Suppressor macrophage treated with lipopolysaccharide for 4 hours (primary cell): ENCODE measurements at regions not wholly inside any gene's neighbourhood (a gene's known extent, or its start where the extent isn't known, plus 50 kb on each side); places are given as distances from the start of the nearest gene placed in this dataset.
"Not testable (repeated sequence)": the region's sequence is repeated elsewhere in the genome, so short reads cannot be mapped to it uniquely, and the experiment has no call there.

Source experiments
- DNase-seq: peaks from one replicate; pipeline ENCODE4 v3.0.0-alpha.2; 2020

DNA sequence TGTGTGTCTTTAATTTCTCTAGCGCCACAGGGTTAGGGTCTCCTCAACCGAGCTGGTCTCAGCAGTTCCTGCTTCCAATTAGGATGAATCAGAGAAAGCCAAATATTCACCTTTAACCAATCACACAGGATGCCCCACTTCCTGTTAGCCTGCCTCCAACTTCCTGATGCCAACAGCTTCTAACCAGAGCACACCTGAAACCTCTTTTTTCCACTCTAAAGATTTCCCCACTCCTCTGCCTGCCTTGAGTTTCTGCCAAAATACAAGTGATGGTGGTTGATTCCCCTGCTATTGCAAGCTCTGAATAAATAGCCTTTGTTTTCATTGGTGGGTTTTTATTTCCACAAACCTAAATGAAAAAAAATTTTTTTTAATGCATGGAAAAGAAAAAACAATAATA, 144.7 kb upstream of the UST start:
- no peak for DNase-seq

GRCh38 chr6:148608199-148608951, 138.5 kb upstream of the UST start:
- DNase-seq = peak; percentile 16

DNA sequence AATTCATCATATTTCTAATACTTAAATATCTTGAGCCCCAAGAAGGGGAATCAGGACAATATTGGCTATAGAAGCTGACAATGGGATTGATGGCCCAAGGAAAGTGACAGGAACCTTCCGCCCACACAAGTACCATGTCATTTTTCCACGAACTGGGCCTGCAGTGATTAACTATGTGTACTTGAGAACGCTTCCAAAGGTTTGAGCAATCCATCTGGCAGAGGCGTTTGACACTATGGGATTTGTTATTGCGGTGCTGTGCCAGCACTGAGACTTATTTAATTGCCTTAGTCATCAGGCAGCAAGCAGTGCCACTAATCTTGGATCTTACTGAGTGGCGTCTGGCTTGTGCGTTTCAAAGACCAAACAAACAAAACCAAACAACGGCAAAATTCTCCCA, 135.6 kb upstream of the UST start:
- DNase-seq = peak; percentile 8

DNA sequence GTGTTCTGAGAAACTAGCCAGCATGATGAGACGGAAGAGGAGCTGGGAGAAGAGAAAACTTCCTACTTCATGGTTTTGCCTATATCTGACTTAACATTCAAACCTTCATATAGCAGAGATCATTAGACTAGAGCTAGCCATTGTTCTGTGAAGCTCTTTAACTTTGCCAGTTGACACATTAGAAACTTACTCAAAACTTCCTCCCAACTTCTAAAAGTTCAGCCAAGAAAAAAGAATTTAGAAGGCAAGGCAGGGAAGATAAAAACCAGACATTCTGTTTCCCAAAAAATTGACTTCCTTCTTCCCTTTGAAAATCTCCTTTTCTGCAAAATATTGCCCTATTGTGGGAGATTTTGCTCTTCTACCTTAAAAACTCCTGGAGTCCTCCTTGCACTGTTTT, 134.8 kb upstream of the UST start:
- no peak for DNase-seq

DNA sequence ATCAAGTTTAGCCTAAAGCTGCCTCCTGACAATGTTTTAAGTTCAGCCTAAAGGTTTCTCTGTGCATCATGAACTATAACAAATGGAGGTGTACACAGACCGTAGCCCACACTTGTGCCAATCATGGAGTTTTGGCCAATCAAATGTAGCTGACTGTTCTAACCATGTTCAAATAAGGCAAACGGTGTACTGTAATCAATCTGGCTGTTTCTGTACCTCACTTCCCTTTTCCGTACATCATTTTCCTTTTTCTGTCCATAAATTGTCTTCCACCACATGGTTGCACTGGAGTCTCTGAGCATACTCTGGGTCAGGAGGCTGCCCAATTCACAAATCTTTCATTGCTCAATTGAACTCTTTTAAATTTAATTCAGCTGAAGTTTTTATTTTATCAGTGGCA, 132.2 kb upstream of the UST start:
- no peak for DNase-seq

- no peak for DNase-seq
Measured at GRCh38 chr6:148616841-148617240, 130.0 kb upstream of the UST start.

- no peak for DNase-seq
Measured at GRCh38 chr6:148617530-148617929, 129.3 kb upstream of the UST start.

DNA sequence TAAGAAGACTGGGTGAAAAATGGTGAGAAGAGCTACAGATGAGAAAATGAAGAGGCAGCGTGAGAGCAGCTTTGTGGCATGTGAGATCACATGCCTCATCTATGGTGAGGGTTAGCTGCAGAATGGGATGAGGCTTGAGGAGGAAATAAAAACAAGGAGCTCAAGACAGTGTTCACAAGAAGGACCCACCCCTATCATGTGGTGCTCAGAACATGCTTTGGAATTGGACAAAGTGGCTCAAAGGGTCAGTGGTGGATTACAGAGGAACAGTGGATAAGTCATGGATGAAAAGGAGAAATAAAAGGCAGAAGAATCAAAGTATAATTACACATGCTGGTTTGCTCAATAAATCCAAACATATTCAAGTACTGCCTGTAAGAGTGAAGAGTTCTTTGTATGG, 126.9 kb upstream of the UST start:
- no peak for DNase-seq

GRCh38 chr6:148620579-148621298, 126.1 kb upstream of the UST start:
- DNase-seq = peak; percentile 41

DNA sequence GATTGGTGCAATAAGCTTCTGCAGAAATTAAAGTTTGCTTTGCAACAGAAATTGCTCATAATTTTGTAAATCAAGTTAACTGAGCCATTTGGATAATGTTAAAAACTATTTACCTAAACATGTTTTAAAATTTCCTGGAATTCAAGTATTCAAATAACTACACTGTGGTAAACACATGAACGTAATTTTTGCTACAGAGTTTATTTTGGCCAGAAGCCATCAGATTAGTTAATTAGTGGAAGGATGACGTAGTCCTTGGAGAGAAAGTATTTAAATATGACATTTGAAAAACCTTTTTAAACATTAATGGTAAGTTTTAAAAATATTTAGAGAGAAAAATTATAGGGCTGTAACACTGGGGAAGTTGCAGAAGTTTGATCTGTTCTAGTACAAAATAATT, 121.2 kb upstream of the UST start:
- DNase-seq = no peak

- no peak for DNase-seq
Measured at GRCh38 chr6:148628251-148628650, 118.6 kb upstream of the UST start.

DNA sequence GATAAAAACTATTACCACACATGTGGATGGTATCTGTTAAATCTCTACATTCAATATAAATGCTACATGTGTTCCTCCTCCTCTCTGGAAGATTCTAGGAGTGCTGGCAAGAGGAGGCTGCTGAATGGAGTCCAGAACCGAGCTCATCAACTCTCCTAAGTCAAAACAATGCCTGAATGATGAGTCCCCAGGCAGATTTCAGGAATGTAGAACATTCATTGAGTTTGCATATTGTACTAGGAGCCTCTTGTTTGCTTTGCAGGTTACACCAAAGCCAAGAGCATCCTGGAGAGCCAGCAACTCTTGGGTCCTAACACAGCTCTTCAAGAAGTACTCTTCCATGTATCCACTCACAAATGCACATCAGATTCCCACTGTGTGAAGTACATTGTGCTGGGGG, 117.6 kb upstream of the UST start:
- no peak for DNase-seq

DNA sequence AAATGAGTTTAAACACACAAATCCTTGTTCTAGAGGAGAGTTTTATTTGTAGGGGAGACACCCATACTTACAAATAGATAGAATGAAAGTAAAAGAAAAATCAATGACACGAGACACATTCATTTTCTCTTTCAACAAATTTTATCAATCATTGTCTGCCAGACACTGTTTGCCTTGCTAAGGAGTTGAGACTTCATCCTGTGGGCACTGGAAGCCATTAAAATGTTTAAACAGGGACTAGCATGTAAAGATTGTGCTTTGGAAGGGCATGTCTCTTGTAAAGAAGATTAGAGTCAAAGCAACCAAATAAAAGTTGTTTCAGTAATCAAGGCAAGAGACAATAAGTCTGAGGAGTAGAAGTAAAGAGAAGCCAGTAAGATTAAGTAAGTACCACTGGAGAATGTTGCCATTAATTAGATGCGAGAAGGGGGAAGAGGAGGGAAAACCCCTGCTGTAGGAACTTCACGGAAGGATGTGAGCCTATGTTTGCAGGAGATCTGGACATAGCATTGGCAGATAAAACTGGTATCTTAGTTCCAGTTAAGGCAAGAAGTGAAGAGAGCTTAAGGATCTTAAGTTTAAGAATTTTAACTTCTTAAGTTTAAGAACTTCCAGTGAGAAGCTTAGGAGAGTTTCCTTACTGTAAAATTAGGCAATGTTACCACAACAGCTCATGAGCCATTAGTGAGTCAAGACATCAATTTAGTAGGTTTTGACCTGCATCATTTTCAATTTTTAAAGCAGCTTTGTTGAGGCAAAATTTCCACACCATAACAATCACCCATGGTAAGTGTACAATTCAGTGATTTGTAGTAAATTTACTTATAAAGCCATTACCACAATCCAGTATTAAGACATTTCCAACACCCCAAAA, 117.0 kb upstream of the UST start:
- peak; percentile 61 for DNase-seq

GRCh38 chr6:148635070-148635743, 111.6 kb upstream of the UST start:
- DNase-seq = no peak

DNA sequence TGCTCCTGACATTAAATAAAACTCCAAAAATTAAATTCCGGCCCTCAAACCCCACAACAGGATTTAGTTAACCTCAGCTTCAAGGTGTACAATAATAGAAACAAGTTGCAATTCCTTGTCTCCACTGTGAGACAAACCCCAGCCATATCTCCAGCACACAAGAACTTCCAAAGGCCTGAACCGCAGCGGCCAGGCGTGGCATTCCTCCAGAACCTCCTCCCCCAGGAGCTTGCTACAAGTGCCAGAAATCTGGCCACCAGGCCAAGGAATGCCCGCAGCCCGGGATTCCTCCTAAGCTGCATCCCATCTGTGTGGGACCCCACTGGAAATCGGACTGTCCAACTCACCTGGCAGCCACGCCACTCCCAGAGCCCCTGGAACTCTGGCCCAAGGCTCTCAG, 105.0 kb upstream of the UST start:
- DNase-seq = not testable (repeated sequence)

DNA sequence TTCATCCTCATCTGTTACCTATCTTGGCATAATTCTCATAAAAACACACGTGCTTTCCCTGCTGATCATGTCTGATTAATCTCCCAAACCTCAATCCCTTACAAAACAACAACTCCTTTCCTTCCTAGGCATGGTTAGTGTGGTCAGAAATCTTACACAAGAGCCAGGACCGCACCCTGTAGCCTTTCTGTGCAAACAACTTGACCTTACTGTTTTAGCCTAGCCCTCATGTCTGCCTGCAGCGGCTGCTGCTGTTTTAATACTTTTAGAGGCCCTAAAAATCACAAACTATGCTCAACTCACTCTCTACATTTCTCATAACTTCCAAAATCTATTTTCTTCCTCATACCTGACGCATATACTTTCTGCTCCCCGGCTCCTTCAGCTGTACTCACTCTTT, 103.6 kb upstream of the UST start:
- not testable (repeated sequence) for DNase-seq

- not testable (repeated sequence) for DNase-seq
Measured at GRCh38 chr6:148645049-148645448, 101.8 kb upstream of the UST start.

- peak; percentile 24 for DNase-seq
Measured at GRCh38 chr6:148648754-148649453, 97.9 kb upstream of the UST start.

- peak; percentile 12 for DNase-seq
Measured at GRCh38 chr6:148649454-148649963, 97.3 kb upstream of the UST start.

GRCh38 chr6:148650941-148651505, 95.8 kb upstream of the UST start:
- DNase-seq = no peak

DNA sequence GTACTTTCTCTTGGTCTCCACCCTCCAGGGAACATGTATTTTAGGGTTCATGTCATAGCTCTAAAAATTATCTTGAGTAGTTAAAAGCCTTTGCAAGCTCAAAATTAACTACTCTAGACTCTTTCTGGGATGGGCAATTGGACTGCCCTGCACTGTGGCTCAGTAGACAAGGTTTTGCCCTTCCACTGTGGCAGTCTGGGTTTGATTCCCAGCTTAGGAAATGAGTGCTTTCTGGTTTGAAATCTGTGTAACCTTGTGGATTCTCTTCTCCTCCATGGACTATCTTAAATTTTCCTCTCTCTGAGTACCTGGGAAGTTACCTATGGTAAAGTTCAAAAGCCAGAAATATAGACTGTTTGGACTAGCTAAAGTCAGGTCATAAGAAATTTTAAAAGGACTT, 94.6 kb upstream of the UST start:
- DNase-seq = no peak
